ENCODE measurements at regions not wholly inside any gene's neighbourhood (a gene's known extent, or its start where the extent isn't known, plus 50 kb on each side); places are given as distances from the start of the nearest gene placed in this dataset.

GRCh38 chr4:185912779-185913178, 100.8 kb upstream of the SORBS2 start:
- H3K4me1 ChIP-seq: no peaks in the 10 kb centered on the region
- no peak overlapping the region for H3K27ac ChIP-seq
- no peaks in the 10 kb centered on the region for H3K9me3 ChIP-seq
- no peak overlapping the region for H3K4me3 ChIP-seq
- no peaks in the 10 kb centered on the region for H3K36me3 ChIP-seq (replicated peaks in 1 of 2; ENCODE audit: insufficient read depth in 1 of 2, low read depth in 2 of 2)
- DNase-seq (no peak), ATAC-seq (peak; percentile 56)
- TF ChIP-seq POLR2A (IDR thresholded peaks at IDR 0.05): no peak
- no peak for TF ChIP-seq CTCF (IDR thresholded peaks at IDR 0.05)
- 46 to 56% methylated on average over 4 of the region's 4 CpGs for WGBS, 2 donors
- no peaks in the 10 kb centered on the region for H3K27me3 ChIP-seq
- intact Hi-C loops (cut with DNase I): no loop called here

GRCh38 chr4:185914583-185915199, 102.7 kb upstream of the SORBS2 start:
- intact Hi-C loops (cut with DNase I): no loop called here
- no peak for TF ChIP-seq CTCF (IDR thresholded peaks at IDR 0.05)
- no peak for TF ChIP-seq POLR2A (IDR thresholded peaks at IDR 0.05)
- Histone ChIP-seq H3K9me3 (no peaks in the 10 kb centered on the region), H3K27ac (no peak overlapping the region), H3K27me3 (no peaks in the 10 kb centered on the region), H3K36me3 (replicated peaks in 1 of 2; ENCODE audit: insufficient read depth in 1 of 2, low read depth in 2 of 2) (no peaks in the 10 kb centered on the region), H3K4me1 (no peaks in the 10 kb centered on the region), H3K4me3 (no peak overlapping the region)
- WGBS, 2 donors: 71 to 79% methylated on average over 11 of the region's 11 CpGs
- no peak for DNase-seq
- no peak for ATAC-seq

- intact Hi-C loops (cut with DNase I): no loop called here
- ATAC-seq: no peak
- Histone ChIP-seq H3K4me3 (no peak overlapping the region), H3K9me3 (no peaks in the 10 kb centered on the region), H3K27me3 (no peaks in the 10 kb centered on the region), H3K36me3 (replicated peaks in 1 of 2; ENCODE audit: insufficient read depth in 1 of 2, low read depth in 2 of 2) (no peaks in the 10 kb centered on the region), H3K4me1 (no peaks in the 10 kb centered on the region), H3K27ac (no peak overlapping the region)
- 9 to 19% methylated on average over 2 of the region's 2 CpGs for WGBS, 2 donors
- TF ChIP-seq POLR2A (IDR thresholded peaks at IDR 0.05) (no peak), CTCF (IDR thresholded peaks at IDR 0.05) (no peak)
- DNase-seq: no peak
These were observed 103.3 kb upstream of the SORBS2 start for GRCh38 chr4:185915271-185915670.

GRCh38 chr4:185915817-185916216, 103.8 kb upstream of the SORBS2 start:
- 93 to 95% methylated on average over 4 of the region's 4 CpGs for WGBS, 2 donors

More at GRCh38 chr4:185915817-185916216, 103.8 kb upstream of the SORBS2 start:
- no peaks in the 10 kb centered on the region for H3K9me3 ChIP-seq
- no peak for DNase-seq
- no peak overlapping the region for H3K4me3 ChIP-seq
- no peak for ATAC-seq
- TF ChIP-seq CTCF (IDR thresholded peaks at IDR 0.05) (no peak), POLR2A (IDR thresholded peaks at IDR 0.05) (no peak)
- H3K27ac ChIP-seq: no peak overlapping the region
- intact Hi-C loops (cut with DNase I): no loop called here
- no peaks in the 10 kb centered on the region for H3K27me3 ChIP-seq
- no peaks in the 10 kb centered on the region for H3K4me1 ChIP-seq
- H3K36me3 ChIP-seq (replicated peaks in 1 of 2; ENCODE audit: insufficient read depth in 1 of 2, low read depth in 2 of 2): no peaks in the 10 kb centered on the region

All from body of pancreas (tissue), 4 donors.